ENCODE measurements at regions not wholly inside any gene's neighbourhood (a gene's known extent, or its start where the extent isn't known, plus 50 kb on each side); places are given as distances from the start of the nearest gene placed in this dataset.

DNA sequence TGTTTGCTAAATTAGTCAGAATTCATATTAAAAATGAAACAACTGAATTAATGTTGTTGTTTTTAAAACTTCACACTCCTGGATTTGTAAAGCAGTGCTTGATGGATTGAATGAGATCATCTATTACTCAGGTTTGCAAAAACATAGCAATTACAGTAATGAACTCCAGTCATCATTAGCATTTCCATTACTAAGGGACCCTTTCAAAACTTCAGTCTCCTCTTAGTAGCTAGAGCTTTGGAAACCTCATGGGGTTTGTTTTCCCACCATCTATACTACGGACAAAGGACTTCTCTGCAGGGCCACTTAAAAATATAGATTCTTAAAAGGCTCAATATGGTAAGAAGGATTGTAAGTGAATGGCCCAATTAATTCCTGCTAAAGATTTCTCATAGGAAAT, 174.5 kb upstream of the PRNP start:
- ATAC-seq (ENCODE audit: low read depth in 2 of 2) (no peak), DNase-seq (no peak)
- Histone ChIP-seq H3K36me3 (ENCODE audit: control insufficient read depth, insufficient read depth, low read length) (no peaks in the 10 kb centered on the region), H3K4me1 (ENCODE audit: control insufficient read depth, insufficient read depth, low read length, poor library complexity, severe bottlenecking) (no peaks in the 10 kb centered on the region), H3K9me3 (ENCODE audit: control insufficient read depth in 2 of 2, low read length in 2 of 2) (peaks cover 4 to 5% of the 10 kb centered on the region in 2 experiments), H3K4me3 (ENCODE audit: low read depth, low read length) (no peak overlapping the region), H3K27ac (ENCODE audit: insufficient read depth, low read length, poor library complexity, severe bottlenecking) (no peak overlapping the region), H3K27me3 (ENCODE audit: control insufficient read depth, insufficient read depth, low read length) (peaks cover 10% of the 10 kb centered on the region)
- Mint-ChIP-seq H3K9me3 (peaks cover 2 to 11% (median 4%) of the 10 kb centered on the region in 7 donors), H3K27ac (no peak overlapping the region), H3K4me3 (no peak overlapping the region), H3K4me1 (no peaks in the 10 kb centered on the region), H3K27me3 (peaks cover 24% of the 10 kb centered on the region), H3K36me3 (no peaks in the 10 kb centered on the region)

DNA sequence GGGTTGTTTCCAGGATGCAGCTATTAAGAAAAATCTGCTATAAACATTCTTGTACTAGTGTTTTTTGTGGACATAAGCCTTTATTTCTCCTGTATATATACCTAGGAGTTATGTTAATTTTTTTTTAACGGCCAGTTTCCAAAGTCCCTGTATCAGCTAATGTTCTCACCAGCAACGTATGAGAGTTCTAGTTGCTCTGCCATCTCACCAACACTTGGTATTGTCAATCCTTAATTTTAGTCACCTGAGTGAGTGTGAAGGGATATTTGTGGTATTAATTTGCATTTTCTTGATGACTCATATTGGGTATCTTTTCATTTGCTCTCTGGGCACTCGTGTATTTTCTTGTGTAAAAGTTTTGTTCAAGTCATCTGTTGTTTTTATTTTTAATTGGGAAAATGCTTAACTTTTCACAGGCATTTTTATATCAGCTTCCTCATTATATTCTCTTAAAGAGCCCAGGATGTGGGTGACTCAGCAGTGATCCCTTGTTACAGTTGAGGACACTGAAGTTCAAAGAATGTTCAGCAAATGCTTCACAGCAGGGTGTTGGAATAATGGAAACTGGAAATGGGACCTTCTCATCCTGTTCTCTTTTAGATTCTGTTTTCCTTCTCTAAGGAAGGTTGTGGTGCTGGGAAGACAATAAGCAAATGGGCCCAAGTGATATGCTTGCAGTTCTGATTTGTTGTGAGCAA, 176.3 kb upstream of the PRNP start:
- Mint-ChIP-seq H3K36me3 (no peaks in the 10 kb centered on the region), H3K9me3 (peaks cover 2 to 19% (median 4%) of the 10 kb centered on the region in 7 donors), H3K4me1 (no peaks in the 10 kb centered on the region), H3K27me3 (peaks cover 21% of the 10 kb centered on the region), H3K4me3 (no peak overlapping the region), H3K27ac (no peak overlapping the region)
- ATAC-seq (ENCODE audit: low read depth in 2 of 2), result no peak
- H3K27me3 ChIP-seq (ENCODE audit: control insufficient read depth, insufficient read depth, low read length), result peaks cover 10% of the 10 kb centered on the region
- H3K27ac ChIP-seq (ENCODE audit: insufficient read depth, low read length, poor library complexity, severe bottlenecking), result no peak overlapping the region
- H3K4me3 ChIP-seq (ENCODE audit: low read depth, low read length), result no peak overlapping the region
- no peak for DNase-seq
- H3K36me3 ChIP-seq (ENCODE audit: control insufficient read depth, insufficient read depth, low read length), result no peaks in the 10 kb centered on the region
- no peaks in the 10 kb centered on the region for H3K4me1 ChIP-seq (ENCODE audit: control insufficient read depth, insufficient read depth, low read length, poor library complexity, severe bottlenecking)
- peaks cover 4 to 5% of the 10 kb centered on the region in 2 experiments for H3K9me3 ChIP-seq (ENCODE audit: control insufficient read depth in 2 of 2, low read length in 2 of 2)

- no peaks in the 10 kb centered on the region for H3K36me3 Mint-ChIP-seq
- no peak overlapping the region for H3K27ac Mint-ChIP-seq
- H3K27me3 Mint-ChIP-seq, result peaks cover 11% of the 10 kb centered on the region
- H3K4me3 Mint-ChIP-seq, result no peak overlapping the region
- H3K27me3 ChIP-seq (ENCODE audit: control insufficient read depth, insufficient read depth, low read length), result peaks cover 9% of the 10 kb centered on the region
- peaks cover 0 to 19% (median 4%) of the 10 kb centered on the region in 7 donors for H3K9me3 Mint-ChIP-seq
- H3K4me1 ChIP-seq (ENCODE audit: control insufficient read depth, insufficient read depth, low read length, poor library complexity, severe bottlenecking), result no peaks in the 10 kb centered on the region
- H3K4me3 ChIP-seq (ENCODE audit: low read depth, low read length), result no peak overlapping the region
- H3K9me3 ChIP-seq (ENCODE audit: control insufficient read depth in 2 of 2, low read length in 2 of 2), result peaks cover 4 to 5% of the 10 kb centered on the region in 2 experiments
- H3K36me3 ChIP-seq (ENCODE audit: control insufficient read depth, insufficient read depth, low read length), result no peaks in the 10 kb centered on the region
- H3K27ac ChIP-seq (ENCODE audit: insufficient read depth, low read length, poor library complexity, severe bottlenecking), result no peak overlapping the region
- DNase-seq (no peak), ATAC-seq (ENCODE audit: low read depth in 2 of 2) (no peak)
- H3K4me1 Mint-ChIP-seq, result no peaks in the 10 kb centered on the region
Measured at GRCh38 chr20:4508773-4509172, 177.5 kb upstream of the PRNP start.

DNA sequence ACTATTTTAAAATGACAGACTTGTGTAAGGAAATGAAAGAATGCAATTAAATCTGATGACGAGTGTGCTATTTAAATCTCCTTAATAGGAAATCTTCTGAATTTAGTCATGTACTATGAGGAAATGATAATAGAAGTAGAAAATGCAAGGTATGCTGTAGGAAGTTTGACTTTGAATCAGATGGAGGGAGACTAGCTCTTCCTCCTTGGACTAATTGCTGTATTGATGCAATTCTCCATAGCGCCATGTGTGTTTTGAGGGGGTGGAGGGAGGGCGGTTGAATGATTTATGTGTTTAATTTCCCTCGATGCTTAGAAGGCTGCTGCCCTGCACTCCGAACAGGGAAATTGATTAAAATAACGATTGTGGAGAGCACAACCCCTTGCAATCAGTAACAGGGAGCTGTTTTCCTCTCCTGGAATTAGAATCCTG, 179.0 kb upstream of the PRNP start:
- peaks cover 5% of the 10 kb centered on the region for H3K27me3 Mint-ChIP-seq

DNA sequence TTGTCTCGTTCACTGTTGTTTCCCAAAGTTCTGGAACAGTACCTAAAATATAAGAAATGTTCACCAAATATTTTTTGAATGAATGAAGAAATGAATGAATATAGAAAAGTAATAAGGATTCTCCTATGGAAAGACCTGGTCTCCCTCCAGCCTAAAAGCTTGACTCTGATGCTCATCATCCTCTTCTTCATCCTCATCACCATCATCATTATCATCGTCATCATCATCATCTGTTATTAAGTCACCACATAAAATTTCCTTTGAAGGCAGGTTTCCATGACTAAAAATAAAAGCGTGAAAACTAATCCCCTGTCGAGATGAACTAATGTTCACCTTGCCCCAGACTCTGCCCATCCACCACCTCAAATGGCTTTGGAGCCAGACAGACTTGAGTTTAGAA, 181.4 kb upstream of the PRNP start:
- Mint-ChIP-seq H3K9me3 (peaks cover 0 to 20% (median 5%) of the 10 kb centered on the region in 7 donors), H3K36me3 (no peaks in the 10 kb centered on the region), H3K4me1 (no peaks in the 10 kb centered on the region), H3K4me3 (no peak overlapping the region), H3K27ac (no peak overlapping the region), H3K27me3 (peaks cover 11% of the 10 kb centered on the region)
- Histone ChIP-seq H3K4me3 (ENCODE audit: low read depth, low read length) (no peak overlapping the region), H3K4me1 (ENCODE audit: control insufficient read depth, insufficient read depth, low read length, poor library complexity, severe bottlenecking) (no peaks in the 10 kb centered on the region), H3K27ac (ENCODE audit: insufficient read depth, low read length, poor library complexity, severe bottlenecking) (no peak overlapping the region), H3K9me3 (ENCODE audit: control insufficient read depth in 2 of 2, low read length in 2 of 2) (peaks cover 3 to 7% of the 10 kb centered on the region in 2 experiments), H3K27me3 (ENCODE audit: control insufficient read depth, insufficient read depth, low read length) (peaks cover 4% of the 10 kb centered on the region), H3K36me3 (ENCODE audit: control insufficient read depth, insufficient read depth, low read length) (no peaks in the 10 kb centered on the region)
- no peak for ATAC-seq (ENCODE audit: low read depth in 2 of 2)
- DNase-seq, result no peak

More for the DNA sequence above, 179.0 kb upstream of the PRNP start:
- Mint-ChIP-seq H3K9me3 (peaks cover 0 to 19% (median 5%) of the 10 kb centered on the region in 7 donors), H3K4me3 (no peak overlapping the region), H3K36me3 (no peaks in the 10 kb centered on the region), H3K4me1 (no peaks in the 10 kb centered on the region), H3K27ac (no peak overlapping the region)
- no peak overlapping the region for H3K27ac ChIP-seq (ENCODE audit: insufficient read depth, low read length, poor library complexity, severe bottlenecking)
- ATAC-seq (ENCODE audit: low read depth in 2 of 2) (no peak), DNase-seq (no peak)
- peaks cover 4 to 5% of the 10 kb centered on the region in 2 experiments for H3K9me3 ChIP-seq (ENCODE audit: control insufficient read depth in 2 of 2, low read length in 2 of 2)
- H3K27me3 ChIP-seq (ENCODE audit: control insufficient read depth, insufficient read depth, low read length), result peaks cover 8% of the 10 kb centered on the region
- no peak overlapping the region for H3K4me3 ChIP-seq (ENCODE audit: low read depth, low read length)
- H3K36me3 ChIP-seq (ENCODE audit: control insufficient read depth, insufficient read depth, low read length), result no peaks in the 10 kb centered on the region
- H3K4me1 ChIP-seq (ENCODE audit: control insufficient read depth, insufficient read depth, low read length, poor library complexity, severe bottlenecking), result no peaks in the 10 kb centered on the region

DNA sequence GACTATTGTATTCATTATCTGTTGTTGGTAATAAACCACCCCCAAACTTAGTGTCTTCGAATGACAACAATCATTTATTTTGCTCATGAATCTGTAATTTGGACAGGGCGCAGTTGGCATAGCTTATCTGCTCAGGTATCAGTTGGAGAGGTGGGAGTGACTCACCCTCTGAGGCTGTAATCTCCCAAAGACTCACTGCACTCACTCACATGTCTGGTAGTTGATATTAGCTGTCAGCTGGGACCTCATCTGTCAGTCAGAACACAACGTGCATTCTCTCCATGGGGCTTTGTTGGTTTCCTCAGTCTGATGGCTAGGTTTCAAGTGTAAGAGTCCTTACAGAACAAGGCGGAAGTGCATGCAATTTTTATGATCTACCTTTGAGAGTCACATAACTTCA, 183.5 kb upstream of the PRNP start:
- Mint-ChIP-seq H3K4me1 (no peaks in the 10 kb centered on the region), H3K36me3 (no peaks in the 10 kb centered on the region), H3K27me3 (peaks cover 11% of the 10 kb centered on the region), H3K9me3 (peaks cover 0 to 22% (median 4%) of the 10 kb centered on the region in 7 donors), H3K27ac (no peak overlapping the region), H3K4me3 (no peak overlapping the region)
- Histone ChIP-seq H3K27ac (ENCODE audit: insufficient read depth, low read length, poor library complexity, severe bottlenecking) (no peak overlapping the region), H3K9me3 (ENCODE audit: control insufficient read depth in 2 of 2, low read length in 2 of 2) (peaks cover 0 to 4% of the 10 kb centered on the region in 2 experiments), H3K27me3 (ENCODE audit: control insufficient read depth, insufficient read depth, low read length) (peaks cover 4% of the 10 kb centered on the region), H3K36me3 (ENCODE audit: control insufficient read depth, insufficient read depth, low read length) (no peaks in the 10 kb centered on the region), H3K4me1 (ENCODE audit: control insufficient read depth, insufficient read depth, low read length, poor library complexity, severe bottlenecking) (no peaks in the 10 kb centered on the region), H3K4me3 (ENCODE audit: low read depth, low read length) (no peak overlapping the region)
- ATAC-seq (ENCODE audit: low read depth in 2 of 2) (no peak), DNase-seq (no peak)

- peaks cover 23% of the 10 kb centered on the region for H3K27me3 Mint-ChIP-seq
- no peaks in the 10 kb centered on the region for H3K4me1 Mint-ChIP-seq
- peaks cover 2% of the 10 kb centered on the region for H3K27me3 ChIP-seq (ENCODE audit: control insufficient read depth, insufficient read depth, low read length)
- no peak overlapping the region for H3K27ac Mint-ChIP-seq
- H3K36me3 ChIP-seq (ENCODE audit: control insufficient read depth, insufficient read depth, low read length), result no peaks in the 10 kb centered on the region
- peaks cover 0 to 2% (median 0%) of the 10 kb centered on the region in 7 donors for H3K9me3 Mint-ChIP-seq
- H3K36me3 Mint-ChIP-seq, result no peaks in the 10 kb centered on the region
- DNase-seq, result no peak
- H3K9me3 ChIP-seq (ENCODE audit: control insufficient read depth in 2 of 2, low read length in 2 of 2), result no peaks in the 10 kb centered on the region
- no peak for ATAC-seq (ENCODE audit: low read depth in 2 of 2)
- H3K4me3 Mint-ChIP-seq, result no peak overlapping the region
- H3K4me1 ChIP-seq (ENCODE audit: control insufficient read depth, insufficient read depth, low read length, poor library complexity, severe bottlenecking), result no peaks in the 10 kb centered on the region
- H3K4me3 ChIP-seq (ENCODE audit: low read depth, low read length), result no peak overlapping the region
- H3K27ac ChIP-seq (ENCODE audit: insufficient read depth, low read length, poor library complexity, severe bottlenecking), result no peak overlapping the region
Measured at GRCh38 chr20:4493386-4493785, 192.9 kb upstream of the PRNP start.

DNA sequence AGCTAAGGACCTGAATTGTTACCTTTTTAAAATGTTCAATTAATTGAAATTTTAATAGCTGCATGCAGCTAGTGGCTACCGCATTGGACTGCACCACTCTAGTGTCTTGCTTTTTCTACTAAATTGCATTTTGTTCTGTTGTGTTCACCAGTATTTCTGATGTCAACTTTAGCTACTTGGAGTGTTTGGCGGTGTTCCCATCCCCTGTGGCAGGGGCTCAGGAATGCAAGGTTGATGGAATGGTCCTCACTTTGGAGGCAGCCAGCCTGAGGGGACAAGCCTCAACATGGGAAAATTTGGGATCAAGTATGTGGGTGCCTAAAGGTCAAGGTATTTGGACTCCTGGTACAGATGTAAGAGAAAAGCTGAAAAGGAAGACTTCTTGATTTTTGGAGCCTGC, 194.6 kb upstream of the PRNP start:
- H3K4me3 Mint-ChIP-seq, result no peak overlapping the region

More for the DNA sequence above, 194.6 kb upstream of the PRNP start:
- Histone ChIP-seq H3K4me3 (ENCODE audit: low read depth, low read length) (no peak overlapping the region), H3K9me3 (ENCODE audit: control insufficient read depth in 2 of 2, low read length in 2 of 2) (no peaks in the 10 kb centered on the region), H3K27me3 (ENCODE audit: control insufficient read depth, insufficient read depth, low read length) (peaks cover 2% of the 10 kb centered on the region), H3K36me3 (ENCODE audit: control insufficient read depth, insufficient read depth, low read length) (no peaks in the 10 kb centered on the region), H3K27ac (ENCODE audit: insufficient read depth, low read length, poor library complexity, severe bottlenecking) (no peak overlapping the region), H3K4me1 (ENCODE audit: control insufficient read depth, insufficient read depth, low read length, poor library complexity, severe bottlenecking) (no peaks in the 10 kb centered on the region)
- peaks cover 0 to 2% (median 0%) of the 10 kb centered on the region in 7 donors for H3K9me3 Mint-ChIP-seq
- H3K4me1 Mint-ChIP-seq, result no peaks in the 10 kb centered on the region
- H3K27me3 Mint-ChIP-seq, result peaks cover 27% of the 10 kb centered on the region
- no peaks in the 10 kb centered on the region for H3K36me3 Mint-ChIP-seq
- DNase-seq (no peak), ATAC-seq (ENCODE audit: low read depth in 2 of 2) (no peak)
- H3K27ac Mint-ChIP-seq, result peak overlapping the region in 1 of 3 donors; percentile 20
